Coronary artery (tissue), 2 donors: ENCODE measurements at regions not wholly inside any gene's neighbourhood (a gene's known extent, or its start where the extent isn't known, plus 50 kb on each side); places are given as distances from the start of the nearest gene placed in this dataset.

Experiments used
- DNase-seq: peaks from one replicate; pipeline ENCODE4 v3.0.0-alpha.2; 2017; ENCODE audit warnings: low spot score
- H3K27ac ChIP-seq, 2 donors: fragments of 200-600 bp; sonication (generic); one replicate each; pipeline ENCODE4 v1.5.1; 2016 to 2019
- H3K4me3 ChIP-seq: fragments of 200-600 bp; sonication (generic); 2 replicates; pipeline ENCODE4 v1.5.1; 2016; ENCODE audit warnings: mild to moderate bottlenecking, moderate library complexity
- CTCF ChIP-seq: fragments of 200-600 bp; sonication (generic); IDR thresholded peaks from one replicate; pipeline ENCODE4 v1.5.1; 2019; ENCODE audit warnings: antibody characterized with exemption

- Histone ChIP-seq H3K27ac (no peak overlapping the region), H3K4me3 (no peak overlapping the region)
- TF ChIP-seq CTCF = no peak
- DNase-seq = no peak
These were observed 242.4 kb upstream of the PHF14 start for GRCh38 chr7:10731253-10731773.

- Histone ChIP-seq H3K27ac (no peak overlapping the region), H3K4me3 (no peak overlapping the region)
- TF ChIP-seq CTCF = no peak
- no peak for DNase-seq
These were observed 239.9 kb upstream of the PHF14 start for GRCh38 chr7:10733747-10734146.

GRCh38 chr7:10734595-10734994 lies 239.1 kb upstream of the PHF14 start:
- no peak for TF ChIP-seq CTCF
- DNase-seq = no peak
- no peak overlapping the region for H3K27ac ChIP-seq
- H3K4me3 ChIP-seq = no peak overlapping the region

- Histone ChIP-seq H3K27ac (no peak overlapping the region), H3K4me3 (no peak overlapping the region)
- DNase-seq = no peak
- TF ChIP-seq CTCF = no peak
These were observed 234.3 kb upstream of the PHF14 start for GRCh38 chr7:10739401-10739800.

GRCh38 chr7:10740805-10741204 lies 232.9 kb upstream of the PHF14 start:
- no peak for DNase-seq
- Histone ChIP-seq H3K4me3 (no peak overlapping the region), H3K27ac (no peak overlapping the region)
- no peak for TF ChIP-seq CTCF

GRCh38 chr7:10756981-10757380 lies 216.7 kb upstream of the PHF14 start:
- DNase-seq = no peak
- H3K27ac ChIP-seq = no peak overlapping the region
- no peak for TF ChIP-seq CTCF
- no peak overlapping the region for H3K4me3 ChIP-seq

- TF ChIP-seq CTCF = no peak
- no peak for DNase-seq
- Histone ChIP-seq H3K27ac (no peak overlapping the region), H3K4me3 (no peak overlapping the region)
These were observed 214.6 kb upstream of the PHF14 start for GRCh38 chr7:10759120-10759519.
